Lung (tissue), 11 donors: ENCODE measurements at regions not wholly inside any gene's neighbourhood (a gene's known extent, or its start where the extent isn't known, plus 50 kb on each side); places are given as distances from the start of the nearest gene placed in this dataset.

ENCODE experiments used
- ATAC-seq: fragments of 200-7000 bp; cut with Tn5 transposase; one replicate; pipeline ENCODE4 v1.9.1; 2020; ENCODE audit warnings: moderate number of reproducible peaks; ENCODE audit not compliant: insufficient read depth, low FRiP score
- DNase-seq, 3 donors: peaks; one replicate each; pipeline ENCODE4 v3.0.0-alpha.2; 2013 to 2017
- H3K27ac ChIP-seq, 2 donors: one replicate each; pipeline ENCODE4 v1.5.1; 2013; ENCODE audit warnings: mild to moderate bottlenecking in 2 of 2, moderate library complexity in 2 of 2, control low read depth in 1 of 2, inconsistent platforms in 1 of 2, low read depth in 1 of 2, low read length in 1 of 2
- H3K27me3 ChIP-seq, 3 donors: one replicate each; pipeline ENCODE4 v1.5.1; 2013; ENCODE audit warnings: low read length in 2 of 3; ENCODE audit not compliant: control insufficient read depth in 3 of 3, insufficient read depth in 3 of 3
- H3K36me3 ChIP-seq, 4 donors: one replicate each; pipeline ENCODE4 v1.5.1; 2013; ENCODE audit warnings: low read length in 4 of 4, mild to moderate bottlenecking in 1 of 4, moderate library complexity in 1 of 4; ENCODE audit not compliant: control insufficient read depth in 4 of 4, insufficient read depth in 4 of 4
- H3K4me1 ChIP-seq, 5 donors: one replicate each; pipeline ENCODE4 v1.5.1; 2013; ENCODE audit warnings: low read length in 5 of 5, mild to moderate bottlenecking in 2 of 5, moderate library complexity in 1 of 5; ENCODE audit not compliant: control insufficient read depth in 5 of 5, insufficient read depth in 5 of 5
- H3K4me3 ChIP-seq: one replicate; pipeline ENCODE4 v1.5.1; 2013; ENCODE audit warnings: mild to moderate bottlenecking, control low read depth, moderate library complexity
- H3K9ac ChIP-seq, 2 donors: one replicate each; pipeline ENCODE4 v1.5.1; 2013; ENCODE audit warnings: low read length in 2 of 2, control low read depth in 1 of 2; ENCODE audit not compliant: insufficient read depth in 1 of 2
- H3K9me3 ChIP-seq, 4 donors: one replicate each; pipeline ENCODE4 v1.5.1; 2013; ENCODE audit warnings: low read length in 3 of 4, mild to moderate bottlenecking in 1 of 4, moderate library complexity in 1 of 4; ENCODE audit not compliant: control insufficient read depth in 4 of 4, insufficient read depth in 3 of 4
- WGBS, 2 donors: extraction: QIAGEN DNeasy Blood & Tissue Kit; methylation state at CpG; one replicate each; pipeline ENCODE4 v1.1.7; 2013; 5-methylcytosine and 5-hydroxymethylcytosine counted together
- TF ChIP-seq, protein P1 (sequence below): IDR thresholded peaks from 2 replicates; pipeline ENCODE4 v1.5.1; 2012; ENCODE audit warnings: mild to moderate bottlenecking; ENCODE audit errors: control extremely low read depth, extremely low read depth
- donor health status: control.
- donor health status: control.
- donor health status: Bipolar disorder and iron deficiency.
- donor health status: healthy.
- donor health status: DM: yes; HTN: yes; CAD: no.

DNA sequence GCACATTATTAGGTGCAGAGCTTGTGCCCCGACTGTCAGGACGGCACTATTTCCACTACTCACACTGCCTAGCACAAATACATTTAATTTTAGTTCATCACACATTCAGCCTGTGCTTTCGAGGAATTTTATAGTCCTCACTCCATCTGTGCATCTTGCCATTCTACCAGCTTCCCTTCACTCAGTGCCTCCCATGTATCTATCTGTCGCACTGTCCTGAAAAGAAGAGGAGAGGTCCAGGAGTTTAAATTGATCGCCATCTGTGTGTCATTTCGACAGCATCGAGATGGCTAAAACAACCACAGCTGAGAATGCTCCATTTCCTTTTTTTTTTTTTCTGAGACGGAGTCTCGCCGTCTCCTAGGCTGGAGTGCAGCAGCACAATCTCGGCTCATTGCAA, 97.6 kb upstream of the FOXN3 start:
- 82 to 91% methylated on average over 11 of the region's 11 CpGs for WGBS, 2 donors
- peaks cover 0 to 2% (median 0%) of the 10 kb centered on the region in 4 donors for H3K36me3 ChIP-seq
- H3K9me3 ChIP-seq, result no peaks in the 10 kb centered on the region

DNA sequence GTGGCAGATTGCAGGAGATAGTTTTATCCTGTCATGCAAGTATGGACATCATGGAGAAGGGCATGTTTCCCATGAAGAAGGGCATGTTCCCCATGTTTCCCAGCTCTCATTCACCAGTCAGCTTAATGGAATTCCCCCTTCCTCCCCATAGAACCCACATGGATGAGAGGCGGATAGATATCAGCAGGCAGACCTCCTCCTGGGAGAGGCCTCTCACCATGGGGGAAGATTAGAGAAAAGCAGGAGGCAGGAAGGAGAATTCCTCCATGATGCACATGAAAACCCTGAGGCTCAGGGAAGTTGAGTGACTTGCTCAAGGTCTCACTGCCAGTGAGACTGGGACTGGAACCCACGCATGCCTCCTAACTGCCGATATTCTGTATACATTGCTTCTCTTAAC, 92.9 kb upstream of the FOXN3 start:
- no peaks in the 10 kb centered on the region for H3K27me3 ChIP-seq
- TF ChIP-seq, protein P1, sequence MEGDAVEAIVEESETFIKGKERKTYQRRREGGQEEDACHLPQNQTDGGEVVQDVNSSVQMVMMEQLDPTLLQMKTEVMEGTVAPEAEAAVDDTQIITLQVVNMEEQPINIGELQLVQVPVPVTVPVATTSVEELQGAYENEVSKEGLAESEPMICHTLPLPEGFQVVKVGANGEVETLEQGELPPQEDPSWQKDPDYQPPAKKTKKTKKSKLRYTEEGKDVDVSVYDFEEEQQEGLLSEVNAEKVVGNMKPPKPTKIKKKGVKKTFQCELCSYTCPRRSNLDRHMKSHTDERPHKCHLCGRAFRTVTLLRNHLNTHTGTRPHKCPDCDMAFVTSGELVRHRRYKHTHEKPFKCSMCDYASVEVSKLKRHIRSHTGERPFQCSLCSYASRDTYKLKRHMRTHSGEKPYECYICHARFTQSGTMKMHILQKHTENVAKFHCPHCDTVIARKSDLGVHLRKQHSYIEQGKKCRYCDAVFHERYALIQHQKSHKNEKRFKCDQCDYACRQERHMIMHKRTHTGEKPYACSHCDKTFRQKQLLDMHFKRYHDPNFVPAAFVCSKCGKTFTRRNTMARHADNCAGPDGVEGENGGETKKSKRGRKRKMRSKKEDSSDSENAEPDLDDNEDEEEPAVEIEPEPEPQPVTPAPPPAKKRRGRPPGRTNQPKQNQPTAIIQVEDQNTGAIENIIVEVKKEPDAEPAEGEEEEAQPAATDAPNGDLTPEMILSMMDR, result no peak
- 93 to 97% methylated on average over 3 of the region's 3 CpGs for WGBS, 2 donors
- no peak overlapping the region for H3K27ac ChIP-seq
- H3K36me3 ChIP-seq, result no peaks in the 10 kb centered on the region
- H3K4me3 ChIP-seq, result no peak overlapping the region
- DNase-seq (no peak), ATAC-seq (no peak)
- H3K4me1 ChIP-seq, result peaks cover 0 to 8% (median 0%) of the 10 kb centered on the region in 5 donors
- H3K9me3 ChIP-seq, result no peaks in the 10 kb centered on the region
- no peak overlapping the region for H3K9ac ChIP-seq

More for the DNA sequence above, 97.6 kb upstream of the FOXN3 start:
- H3K9ac ChIP-seq, result no peak overlapping the region
- H3K27me3 ChIP-seq, result no peaks in the 10 kb centered on the region
- ATAC-seq, result no peak
- no peak overlapping the region for H3K27ac ChIP-seq
- H3K4me3 ChIP-seq, result no peak overlapping the region
- TF ChIP-seq, protein P1, result no peak
- no peak for DNase-seq
- H3K4me1 ChIP-seq, result peaks cover 0 to 8% (median 0%) of the 10 kb centered on the region in 5 donors

DNA sequence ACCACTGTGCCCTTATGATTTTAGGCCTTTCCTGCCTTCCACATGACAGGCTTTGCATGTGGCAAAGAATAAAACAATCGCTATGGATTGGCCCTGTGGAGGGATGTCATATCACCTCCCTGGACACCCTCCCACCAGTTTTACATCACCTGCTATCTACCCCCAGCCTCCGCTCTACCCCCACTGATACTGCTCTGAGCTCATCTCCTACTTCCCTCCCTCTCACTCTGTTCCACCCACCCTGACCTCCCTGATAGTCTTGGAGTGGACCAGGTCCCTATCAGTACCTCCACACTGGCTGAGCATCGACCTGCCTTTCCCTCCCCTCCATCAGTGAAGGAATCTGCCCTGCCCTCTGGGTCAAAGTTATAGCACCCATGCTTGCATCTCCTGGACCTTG, 91.8 kb upstream of the FOXN3 start:
- Histone ChIP-seq H3K4me1 (peaks cover 0 to 11% (median 0%) of the 10 kb centered on the region in 5 donors), H3K4me3 (no peak overlapping the region), H3K9me3 (no peaks in the 10 kb centered on the region), H3K9ac (no peak overlapping the region), H3K27ac (no peak overlapping the region), H3K27me3 (no peaks in the 10 kb centered on the region), H3K36me3 (no peaks in the 10 kb centered on the region)
- TF ChIP-seq, protein P1, result no peak
- ATAC-seq, result no peak
- DNase-seq, result no peak
- WGBS, 2 donors, result 92 to 93% methylated on average over 3 of the region's 3 CpGs

DNA sequence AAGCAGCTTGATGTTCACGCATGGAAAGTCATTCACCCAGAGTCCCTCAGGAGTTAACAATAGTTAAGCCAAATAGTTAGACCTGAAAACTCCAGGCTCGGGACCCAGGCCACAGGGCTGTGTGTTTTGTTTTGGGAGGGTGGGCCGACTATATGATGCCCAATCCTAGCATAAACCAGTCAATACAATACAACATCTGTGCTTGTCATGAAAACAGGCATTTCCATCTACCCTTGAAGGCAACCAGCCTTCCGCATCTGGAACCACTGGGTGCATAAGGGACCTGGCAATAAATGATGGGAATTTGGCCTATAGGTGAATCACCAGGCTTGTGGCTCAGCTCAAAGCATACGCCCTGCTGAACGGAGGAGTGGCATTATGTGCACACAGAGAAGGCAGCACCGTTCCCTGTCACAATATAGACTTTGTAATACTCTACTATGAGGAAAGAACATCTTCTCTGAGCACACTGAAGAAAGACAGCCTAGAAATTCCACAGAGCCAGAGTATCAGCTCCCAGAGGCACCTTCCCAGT, 91.0 kb upstream of the FOXN3 start:
- Histone ChIP-seq H3K9ac (no peak overlapping the region), H3K27ac (no peak overlapping the region), H3K36me3 (no peaks in the 10 kb centered on the region), H3K27me3 (no peaks in the 10 kb centered on the region), H3K4me3 (no peak overlapping the region), H3K9me3 (no peaks in the 10 kb centered on the region), H3K4me1 (peaks cover 0 to 12% (median 0%) of the 10 kb centered on the region in 5 donors)
- TF ChIP-seq, protein P1, result no peak
- WGBS, 2 donors, result 84 to 91% methylated on average over 7 of the region's 7 CpGs
- ATAC-seq, result no peak
- no peak for DNase-seq
